ENCODE measurements at regions not wholly inside any gene's neighbourhood (a gene's known extent, or its start where the extent isn't known, plus 50 kb on each side); places are given as distances from the start of the nearest gene placed in this dataset.

DNA sequence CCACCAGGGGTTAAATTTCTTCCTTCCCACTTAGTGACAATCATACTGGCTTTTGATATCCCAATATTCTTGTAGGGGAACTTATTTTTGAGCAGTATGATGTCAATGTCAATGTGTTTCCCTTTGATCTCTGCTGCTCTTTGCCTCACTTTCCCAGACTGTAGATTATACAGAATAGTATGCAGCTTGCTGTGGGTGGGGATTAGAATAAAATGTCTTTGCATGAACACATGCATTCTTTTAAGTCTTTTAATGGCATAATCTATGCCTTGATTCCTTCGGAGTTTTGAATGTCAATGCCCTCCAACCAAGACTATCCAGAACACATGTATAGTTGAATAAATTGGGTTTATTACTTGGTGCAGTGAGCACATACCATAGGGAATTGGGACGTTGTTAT is 125.5 kb downstream of the IL20RB start:
- TF ChIP-seq POLR2A (IDR thresholded peaks at IDR 0.05; ENCODE audit: low read length) (no peak), GATA1 (IDR thresholded peaks at IDR 0.05; ENCODE audit: low read depth, low read length) (no peak)
